ENCODE measurements at regions not wholly inside any gene's neighbourhood (a gene's known extent, or its start where the extent isn't known, plus 50 kb on each side); places are given as distances from the start of the nearest gene placed in this dataset.

- TF ChIP-seq POLR2A (IDR thresholded peaks at IDR 0.05; ENCODE audit: low read depth, low read length) (no peak), POLR2AphosphoS5 (IDR thresholded peaks at IDR 0.05; ENCODE audit: low read depth, low read length) (no peak), TAF1 (IDR thresholded peaks at IDR 0.05; ENCODE audit: borderline replicate concordance, low read depth, low read length) (no peak)
- DNase-seq (ENCODE audit: insufficient read length) (no peak), FAIRE-seq (no peak)
These were observed 390.8 kb downstream of the HNRNPD start for GRCh38 chr4:81982846-81983540.

DNA sequence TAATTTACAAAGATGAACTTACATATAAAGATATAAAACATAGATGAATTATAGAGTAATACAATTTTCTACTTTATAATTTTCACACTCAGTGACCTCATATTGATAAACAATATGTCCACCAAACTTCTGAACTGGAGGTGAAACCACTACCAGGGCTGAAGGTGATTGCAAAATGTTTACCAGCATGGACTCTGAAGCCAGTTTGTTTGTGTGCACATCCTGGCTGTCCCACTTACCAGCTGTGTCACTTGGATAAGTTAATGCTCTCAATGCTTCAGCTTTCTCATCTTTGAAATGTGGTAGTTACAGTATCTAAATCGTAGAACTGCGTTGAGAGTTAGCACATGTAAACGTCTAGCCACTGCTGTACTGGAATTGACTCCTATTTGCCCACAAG is 392.6 kb downstream of the HNRNPD start:
- no peak for DNase-seq (ENCODE audit: insufficient read length)
- no peak for TF ChIP-seq POLR2AphosphoS5 (IDR thresholded peaks at IDR 0.05; ENCODE audit: low read depth, low read length)
- TF ChIP-seq TAF1 (IDR thresholded peaks at IDR 0.05; ENCODE audit: borderline replicate concordance, low read depth, low read length): no peak
- no peak for TF ChIP-seq POLR2A (IDR thresholded peaks at IDR 0.05; ENCODE audit: low read depth, low read length)
- no peak for FAIRE-seq

GRCh38 chr4:81974523-81974922 is 399.3 kb downstream of the HNRNPD start:
- no peak for TF ChIP-seq POLR2AphosphoS5 (IDR thresholded peaks at IDR 0.05; ENCODE audit: low read depth, low read length)
- no peak for TF ChIP-seq POLR2A (IDR thresholded peaks at IDR 0.05; ENCODE audit: low read depth, low read length)
- TF ChIP-seq TAF1 (IDR thresholded peaks at IDR 0.05; ENCODE audit: borderline replicate concordance, low read depth, low read length): no peak
- DNase-seq (ENCODE audit: insufficient read length) (no peak), FAIRE-seq (no peak)

- DNase-seq (ENCODE audit: insufficient read length): no peak
- TF ChIP-seq POLR2A (IDR thresholded peaks at IDR 0.05; ENCODE audit: low read depth, low read length): no peak
- TF ChIP-seq TAF1 (IDR thresholded peaks at IDR 0.05; ENCODE audit: borderline replicate concordance, low read depth, low read length): no peak
- FAIRE-seq: no peak
These were observed 402.0 kb downstream of the HNRNPD start for GRCh38 chr4:81971637-81972381.

DNA sequence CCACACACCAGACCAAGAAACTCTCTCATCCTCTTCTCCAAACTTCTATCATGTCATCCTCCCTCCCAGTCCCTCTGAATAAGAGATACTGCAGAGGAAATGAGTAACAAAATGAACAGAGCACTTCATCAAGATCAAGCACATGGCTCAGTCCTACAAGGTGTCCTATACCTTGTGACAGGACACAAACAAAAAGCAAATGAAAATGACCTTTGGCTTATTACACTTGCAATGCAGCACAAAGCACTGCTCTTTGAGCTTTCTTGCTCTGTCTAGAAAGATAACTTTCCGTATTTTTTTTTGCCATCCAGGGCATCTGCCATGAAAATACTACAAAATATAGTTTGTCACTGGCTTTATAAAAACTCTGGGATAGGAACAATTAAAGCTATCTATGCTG is 402.7 kb downstream of the HNRNPD start:
- no peak for FAIRE-seq
- no peak for DNase-seq (ENCODE audit: insufficient read length)
- TF ChIP-seq TAF1 (IDR thresholded peaks at IDR 0.05; ENCODE audit: borderline replicate concordance, low read depth, low read length) (no peak), POLR2AphosphoS5 (IDR thresholded peaks at IDR 0.05; ENCODE audit: low read depth, low read length) (no peak), POLR2A (IDR thresholded peaks at IDR 0.05; ENCODE audit: low read depth, low read length) (no peak)

DNA sequence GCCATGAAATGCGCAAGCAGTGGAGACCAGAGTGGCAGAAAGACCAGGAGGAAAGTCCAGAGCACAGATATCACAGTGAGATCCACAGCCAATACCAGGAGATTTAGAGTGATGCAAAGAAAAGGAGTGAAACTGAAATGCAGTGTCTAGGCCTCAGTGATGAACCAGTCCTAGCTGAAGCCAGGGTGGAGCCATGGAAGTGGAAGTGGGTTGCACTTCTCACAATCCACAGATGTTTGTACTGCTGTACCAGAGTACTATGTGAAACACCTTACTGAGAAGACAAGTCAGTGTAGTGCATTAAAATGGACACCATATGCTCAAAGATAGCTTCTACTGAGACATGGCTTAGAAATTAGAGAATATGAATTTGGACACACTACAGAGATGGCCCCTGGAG is 403.3 kb downstream of the HNRNPD start:
- FAIRE-seq: no peak

DNA sequence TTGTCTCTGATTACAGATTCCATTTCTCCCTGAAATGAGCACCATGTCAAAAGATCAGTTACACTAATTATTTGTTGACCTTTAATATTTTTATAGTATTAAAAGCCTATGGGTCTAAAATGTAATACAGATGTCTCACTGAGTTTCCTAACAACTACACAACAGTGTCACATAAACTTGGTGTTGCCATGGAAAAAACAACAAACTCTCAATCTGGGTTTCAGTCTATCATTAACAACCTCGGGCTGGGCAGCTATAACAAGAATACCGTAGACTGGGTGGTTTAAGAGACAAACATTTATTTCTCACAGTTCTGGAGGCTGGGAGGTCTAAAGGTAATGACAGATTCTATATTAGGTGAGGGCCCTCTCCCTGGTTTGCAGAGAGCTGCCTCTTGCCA is 407.1 kb downstream of the HNRNPD start:
- TF ChIP-seq TAF1 (IDR thresholded peaks at IDR 0.05; ENCODE audit: borderline replicate concordance, low read depth, low read length) (no peak), POLR2A (IDR thresholded peaks at IDR 0.05; ENCODE audit: low read depth, low read length) (no peak), POLR2AphosphoS5 (IDR thresholded peaks at IDR 0.05; ENCODE audit: low read depth, low read length) (no peak)
- no peak for FAIRE-seq
- DNase-seq (ENCODE audit: insufficient read length): no peak

More for the DNA sequence above, 403.3 kb downstream of the HNRNPD start:
- no peak for DNase-seq (ENCODE audit: insufficient read length)
- TF ChIP-seq POLR2A (IDR thresholded peaks at IDR 0.05; ENCODE audit: low read depth, low read length): no peak
- TF ChIP-seq POLR2AphosphoS5 (IDR thresholded peaks at IDR 0.05; ENCODE audit: low read depth, low read length): no peak
- no peak for TF ChIP-seq TAF1 (IDR thresholded peaks at IDR 0.05; ENCODE audit: borderline replicate concordance, low read depth, low read length)

DNA sequence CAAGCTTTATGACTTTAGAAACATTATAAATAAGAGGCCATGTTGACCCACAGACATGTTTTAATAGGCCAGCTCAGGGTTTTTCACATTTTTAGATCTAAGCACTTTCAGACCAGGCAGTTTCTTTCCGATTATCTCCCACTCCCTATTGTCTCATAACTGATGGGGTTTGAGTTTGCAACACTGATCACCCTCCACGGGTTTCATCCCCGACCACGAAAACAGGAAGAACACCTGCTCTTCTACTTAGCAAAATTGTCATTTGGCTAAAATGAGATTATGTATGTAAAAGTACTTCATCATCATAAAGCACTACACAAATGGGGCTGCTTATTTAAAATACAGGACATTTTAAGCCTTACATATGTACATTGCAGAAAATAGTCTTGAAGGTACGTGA is 407.9 kb downstream of the HNRNPD start:
- TF ChIP-seq POLR2A (IDR thresholded peaks at IDR 0.05; ENCODE audit: low read depth, low read length): no peak
- TF ChIP-seq TAF1 (IDR thresholded peaks at IDR 0.05; ENCODE audit: borderline replicate concordance, low read depth, low read length): no peak
- no peak for TF ChIP-seq POLR2AphosphoS5 (IDR thresholded peaks at IDR 0.05; ENCODE audit: low read depth, low read length)
- DNase-seq (ENCODE audit: insufficient read length): no peak
- no peak for FAIRE-seq

- no peak for TF ChIP-seq TAF1 (IDR thresholded peaks at IDR 0.05; ENCODE audit: borderline replicate concordance, low read depth, low read length)
- TF ChIP-seq POLR2A (IDR thresholded peaks at IDR 0.05; ENCODE audit: low read depth, low read length): no peak
- no peak for TF ChIP-seq POLR2AphosphoS5 (IDR thresholded peaks at IDR 0.05; ENCODE audit: low read depth, low read length)
- FAIRE-seq: no peak
- DNase-seq (ENCODE audit: insufficient read length): no peak
These were observed 408.3 kb downstream of the HNRNPD start for GRCh38 chr4:81965454-81965853.

GRCh38 chr4:81963763-81964020 is 410.1 kb downstream of the HNRNPD start:
- TF ChIP-seq POLR2AphosphoS5 (IDR thresholded peaks at IDR 0.05; ENCODE audit: low read depth, low read length) (no peak), POLR2A (IDR thresholded peaks at IDR 0.05; ENCODE audit: low read depth, low read length) (no peak), TAF1 (IDR thresholded peaks at IDR 0.05; ENCODE audit: borderline replicate concordance, low read depth, low read length) (no peak)
- no peak for DNase-seq (ENCODE audit: insufficient read length)
- FAIRE-seq: no peak

GRCh38 chr4:81963015-81963762 is 410.6 kb downstream of the HNRNPD start:
- DNase-seq (ENCODE audit: insufficient read length): no peak
- no peak for FAIRE-seq
- TF ChIP-seq POLR2A (IDR thresholded peaks at IDR 0.05; ENCODE audit: low read depth, low read length): no peak
- no peak for TF ChIP-seq TAF1 (IDR thresholded peaks at IDR 0.05; ENCODE audit: borderline replicate concordance, low read depth, low read length)
- no peak for TF ChIP-seq POLR2AphosphoS5 (IDR thresholded peaks at IDR 0.05; ENCODE audit: low read depth, low read length)

DNA sequence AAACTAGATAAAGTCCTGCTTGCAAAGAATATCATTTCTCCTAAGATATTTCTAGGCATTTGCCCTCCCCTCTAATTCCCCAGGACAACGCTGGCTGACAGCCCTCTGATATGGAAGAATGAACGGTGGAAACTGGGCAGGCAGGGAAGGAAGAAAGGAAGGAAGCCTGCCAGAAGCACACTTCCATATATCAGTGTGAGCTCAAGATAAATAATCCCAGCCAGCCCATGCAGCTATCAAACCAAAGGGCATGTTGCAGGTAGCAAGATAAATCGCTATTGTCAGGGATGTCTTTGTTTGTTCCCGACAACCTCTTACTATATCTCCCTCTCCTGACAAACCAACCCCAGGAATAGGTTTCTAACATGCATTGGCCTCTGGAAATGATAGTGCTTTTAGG is 412.8 kb downstream of the HNRNPD start:
- FAIRE-seq (no peak), DNase-seq (ENCODE audit: insufficient read length) (no peak)
- no peak for TF ChIP-seq TAF1 (IDR thresholded peaks at IDR 0.05; ENCODE audit: borderline replicate concordance, low read depth, low read length)
- no peak for TF ChIP-seq POLR2A (IDR thresholded peaks at IDR 0.05; ENCODE audit: low read depth, low read length)
- no peak for TF ChIP-seq POLR2AphosphoS5 (IDR thresholded peaks at IDR 0.05; ENCODE audit: low read depth, low read length)
